CD4-positive, CD25-positive, alpha-beta regulatory T cell (primary cell): ENCODE measurements at regions not wholly inside any gene's neighbourhood (a gene's known extent, or its start where the extent isn't known, plus 50 kb on each side); places are given as distances from the start of the nearest gene placed in this dataset.

Experiments used
- ATAC-seq, 2 donors: fragments of 150-1000 bp; cut with Tn5 transposase; one replicate each; pipeline ENCODE4 v1.10.0; 2021; ENCODE audit warnings: low read depth in 2 of 2, moderate number of reproducible peaks in 2 of 2, moderate library complexity in 1 of 2
- DNase-seq, 3 donors: peaks; one replicate each; pipeline versions ENCODE4 v3.0.0 to v3.0.0-alpha.2; 2012 to 2022; ENCODE audit warnings: mixed read lengths in 1 of 3
- H3K27ac ChIP-seq: one replicate; pipeline ENCODE4 v1.7.0; 2013; ENCODE audit warnings: mild to moderate bottlenecking, low read length; ENCODE audit not compliant: insufficient read depth, poor library complexity, severe bottlenecking
- H3K27me3 ChIP-seq: one replicate; pipeline ENCODE4 v1.7.0; 2013; ENCODE audit warnings: low read length; ENCODE audit not compliant: control insufficient read depth, insufficient read depth
- H3K36me3 ChIP-seq: one replicate; pipeline ENCODE4 v1.7.0; 2013; ENCODE audit warnings: mild to moderate bottlenecking, low read length, moderate library complexity; ENCODE audit not compliant: control insufficient read depth, insufficient read depth
- H3K4me1 ChIP-seq: 2 replicates; pipeline ENCODE4 v1.7.0; 2013; ENCODE audit warnings: mild to moderate bottlenecking, low read length; ENCODE audit not compliant: insufficient read depth, control insufficient read depth, poor library complexity, severe bottlenecking
- H3K4me3 ChIP-seq: one replicate; pipeline ENCODE4 v1.7.0; 2013; ENCODE audit warnings: low read depth, mild to moderate bottlenecking, low read length, moderate library complexity
- H3K9me3 ChIP-seq, 2 experiments: 1 replicate in 1 of 2; 2 replicates in 1 of 2; pipeline ENCODE4 v1.7.0; 2013; ENCODE audit warnings: low read length in 2 of 2, mild to moderate bottlenecking in 1 of 2, moderate library complexity in 1 of 2; ENCODE audit not compliant: control insufficient read depth in 2 of 2
- H3K27ac Mint-ChIP-seq, 3 donors: one replicate each; pipeline ENCODE4 v1.8.0; 2020 to 2022; ENCODE audit warnings: mild to moderate bottlenecking in 3 of 3, mixed read lengths in 3 of 3, moderate library complexity in 2 of 3
- H3K27me3 Mint-ChIP-seq: one replicate; pipeline ENCODE4 v1.8.0; 2022; ENCODE audit warnings: mild to moderate bottlenecking, mixed read lengths
- H3K36me3 Mint-ChIP-seq: one replicate; pipeline ENCODE4 v1.8.0; 2020; ENCODE audit warnings: mixed read lengths
- H3K4me1 Mint-ChIP-seq, 4 donors: one replicate each; pipeline ENCODE4 v1.8.0; 2020 to 2022; ENCODE audit warnings: mixed read lengths in 4 of 4, mild to moderate bottlenecking in 1 of 4
- H3K4me3 Mint-ChIP-seq, 4 donors: one replicate each; pipeline ENCODE4 v1.8.0; 2020 to 2022; ENCODE audit warnings: mild to moderate bottlenecking in 4 of 4, mixed read lengths in 4 of 4, moderate library complexity in 3 of 4
- H3K9me3 Mint-ChIP-seq, 7 donors: one replicate each; pipeline ENCODE4 v1.8.0; 2020 to 2022; ENCODE audit warnings: mixed read lengths in 7 of 7, mild to moderate bottlenecking in 3 of 7, moderate library complexity in 2 of 7

DNA sequence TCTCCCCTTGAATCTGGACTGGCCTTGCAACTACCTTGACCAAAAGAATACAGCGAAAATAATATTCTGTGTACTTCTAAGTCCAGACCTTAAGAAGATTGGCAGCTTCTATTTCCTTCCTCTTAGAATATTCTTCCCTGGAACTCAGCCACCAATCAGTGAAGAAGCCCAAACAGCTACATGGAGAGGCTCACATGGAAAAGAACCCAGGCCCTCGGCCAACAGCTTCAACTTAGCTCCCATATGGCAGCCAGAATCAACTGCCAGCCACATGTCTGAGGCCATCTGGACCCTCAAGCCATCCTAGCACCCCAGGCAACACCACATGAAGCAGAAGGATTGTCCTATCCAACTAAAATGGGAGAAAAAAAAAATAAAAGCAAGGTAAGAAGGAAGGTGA lies 178.8 kb downstream of the IBTK start:
- Histone ChIP-seq H3K36me3 (no peaks in the 10 kb centered on the region), H3K27me3 (no peaks in the 10 kb centered on the region), H3K4me1 (no peaks in the 10 kb centered on the region), H3K27ac (no peak overlapping the region), H3K9me3 (no peaks in the 10 kb centered on the region), H3K4me3 (no peak overlapping the region)
- H3K4me3 Mint-ChIP-seq = no peak overlapping the region
- H3K27ac Mint-ChIP-seq = no peak overlapping the region
- no peaks in the 10 kb centered on the region for H3K4me1 Mint-ChIP-seq
- no peak for DNase-seq
- no peaks in the 10 kb centered on the region for H3K27me3 Mint-ChIP-seq
- H3K9me3 Mint-ChIP-seq = peaks cover 0 to 2% (median 0%) of the 10 kb centered on the region in 7 donors
- H3K36me3 Mint-ChIP-seq = no peaks in the 10 kb centered on the region
- no peak for ATAC-seq

DNA sequence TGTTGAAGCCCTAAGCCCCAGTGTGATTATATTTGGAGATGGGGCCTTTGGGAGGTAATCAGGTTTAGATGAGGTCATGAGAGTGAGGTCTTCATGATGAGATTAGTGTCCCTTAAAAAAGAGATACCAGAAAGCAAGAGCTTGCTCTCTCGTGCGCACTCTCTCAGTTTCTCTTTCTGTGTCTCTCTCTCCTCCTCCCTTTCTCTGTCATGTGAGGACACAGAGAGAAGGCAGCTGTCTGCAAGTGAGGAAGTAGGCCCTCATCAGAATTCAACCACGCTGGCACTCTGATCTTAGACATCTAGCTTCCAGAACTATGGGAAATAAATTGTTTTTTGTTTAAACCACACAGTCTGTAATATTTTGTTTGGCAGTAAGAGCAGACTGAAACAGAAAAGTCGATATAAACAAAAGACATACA lies 180.5 kb downstream of the IBTK start:
- H3K27me3 ChIP-seq = no peaks in the 10 kb centered on the region
- ATAC-seq (no peak), DNase-seq (peak in 1 of 3 donors; percentile 5)
- Mint-ChIP-seq H3K4me3 (no peak overlapping the region), H3K9me3 (peaks cover 0 to 1% (median 0%) of the 10 kb centered on the region in 7 donors), H3K4me1 (no peaks in the 10 kb centered on the region), H3K36me3 (no peaks in the 10 kb centered on the region), H3K27me3 (no peaks in the 10 kb centered on the region), H3K27ac (no peak overlapping the region)
- no peaks in the 10 kb centered on the region for H3K4me1 ChIP-seq
- no peak overlapping the region for H3K4me3 ChIP-seq
- H3K27ac ChIP-seq = no peak overlapping the region
- no peaks in the 10 kb centered on the region for H3K36me3 ChIP-seq
- no peaks in the 10 kb centered on the region for H3K9me3 ChIP-seq

DNA sequence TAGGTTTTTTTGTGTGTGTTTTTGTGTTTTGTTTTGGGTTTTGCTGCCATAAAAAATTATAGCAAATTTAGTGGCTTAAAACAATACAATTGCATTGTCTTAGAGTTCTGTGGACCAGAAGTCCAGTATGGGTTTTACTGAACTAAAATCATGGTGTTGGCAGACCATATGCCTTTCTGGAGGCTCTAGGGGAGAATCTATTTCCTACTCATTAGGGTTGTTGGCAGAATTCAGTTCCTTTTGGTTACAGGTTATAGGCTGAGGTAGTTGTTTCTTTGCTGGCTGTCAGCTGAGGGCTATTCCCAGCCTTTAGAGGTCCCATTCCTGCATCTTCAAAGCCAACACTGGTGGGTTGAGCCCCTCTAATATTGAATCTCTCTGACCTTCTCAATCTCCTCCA lies 181.3 kb downstream of the IBTK start:
- no peaks in the 10 kb centered on the region for H3K9me3 Mint-ChIP-seq
- H3K27me3 ChIP-seq = no peaks in the 10 kb centered on the region
- H3K36me3 ChIP-seq = no peaks in the 10 kb centered on the region
- H3K27ac Mint-ChIP-seq = no peak overlapping the region
- no peaks in the 10 kb centered on the region for H3K27me3 Mint-ChIP-seq
- no peaks in the 10 kb centered on the region for H3K9me3 ChIP-seq
- no peak overlapping the region for H3K4me3 Mint-ChIP-seq
- no peak overlapping the region for H3K27ac ChIP-seq
- no peaks in the 10 kb centered on the region for H3K36me3 Mint-ChIP-seq
- DNase-seq (no peak), ATAC-seq (no peak)
- H3K4me1 ChIP-seq = no peaks in the 10 kb centered on the region
- H3K4me3 ChIP-seq = no peak overlapping the region
- no peaks in the 10 kb centered on the region for H3K4me1 Mint-ChIP-seq

DNA sequence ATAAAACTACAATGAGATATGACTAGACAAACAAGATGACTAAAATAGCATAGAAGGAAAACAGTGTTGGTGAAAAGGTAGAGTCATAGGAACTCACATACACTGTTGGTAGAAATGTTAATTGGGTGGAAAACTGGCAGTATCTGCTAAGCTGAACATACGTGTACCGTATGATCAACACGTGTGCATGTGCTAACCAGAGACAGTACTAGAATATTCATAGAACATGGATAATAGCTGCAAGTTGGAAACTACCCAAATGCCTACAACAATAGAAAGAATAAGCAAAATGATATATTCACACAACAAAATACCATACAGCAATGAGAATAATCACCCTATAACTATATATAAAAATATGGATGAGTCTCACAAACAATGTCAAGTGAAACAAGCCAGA lies 184.0 kb downstream of the IBTK start:
- Mint-ChIP-seq H3K27me3 (no peaks in the 10 kb centered on the region), H3K9me3 (no peaks in the 10 kb centered on the region), H3K36me3 (no peaks in the 10 kb centered on the region), H3K27ac (no peak overlapping the region), H3K4me3 (no peak overlapping the region), H3K4me1 (no peaks in the 10 kb centered on the region)
- ATAC-seq (no peak), DNase-seq (no peak)
- no peaks in the 10 kb centered on the region for H3K4me1 ChIP-seq
- no peaks in the 10 kb centered on the region for H3K36me3 ChIP-seq
- H3K27me3 ChIP-seq = no peaks in the 10 kb centered on the region
- H3K27ac ChIP-seq = no peak overlapping the region
- H3K9me3 ChIP-seq = no peaks in the 10 kb centered on the region
- no peak overlapping the region for H3K4me3 ChIP-seq

DNA sequence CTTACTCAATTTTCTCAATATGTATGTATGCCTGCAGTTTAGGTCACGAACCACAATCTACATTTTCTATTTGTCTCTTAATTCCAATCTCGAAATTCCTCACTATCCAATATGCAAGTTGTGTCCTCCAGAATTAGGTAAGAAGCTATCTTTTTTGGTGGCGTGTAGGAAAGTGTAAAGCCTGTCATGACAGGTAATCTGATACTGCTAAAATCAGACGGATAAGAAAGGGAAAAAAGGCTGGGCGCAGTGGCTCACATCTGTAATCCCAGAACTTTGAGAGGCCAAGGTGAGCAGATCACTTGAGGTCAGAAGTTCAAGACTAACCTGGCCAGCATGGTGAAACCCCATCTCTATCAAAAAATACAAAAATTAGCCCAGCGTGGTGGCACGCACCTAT lies 185.3 kb downstream of the IBTK start:
- no peak for DNase-seq
- no peaks in the 10 kb centered on the region for H3K9me3 Mint-ChIP-seq
- no peak overlapping the region for H3K27ac Mint-ChIP-seq

DNA sequence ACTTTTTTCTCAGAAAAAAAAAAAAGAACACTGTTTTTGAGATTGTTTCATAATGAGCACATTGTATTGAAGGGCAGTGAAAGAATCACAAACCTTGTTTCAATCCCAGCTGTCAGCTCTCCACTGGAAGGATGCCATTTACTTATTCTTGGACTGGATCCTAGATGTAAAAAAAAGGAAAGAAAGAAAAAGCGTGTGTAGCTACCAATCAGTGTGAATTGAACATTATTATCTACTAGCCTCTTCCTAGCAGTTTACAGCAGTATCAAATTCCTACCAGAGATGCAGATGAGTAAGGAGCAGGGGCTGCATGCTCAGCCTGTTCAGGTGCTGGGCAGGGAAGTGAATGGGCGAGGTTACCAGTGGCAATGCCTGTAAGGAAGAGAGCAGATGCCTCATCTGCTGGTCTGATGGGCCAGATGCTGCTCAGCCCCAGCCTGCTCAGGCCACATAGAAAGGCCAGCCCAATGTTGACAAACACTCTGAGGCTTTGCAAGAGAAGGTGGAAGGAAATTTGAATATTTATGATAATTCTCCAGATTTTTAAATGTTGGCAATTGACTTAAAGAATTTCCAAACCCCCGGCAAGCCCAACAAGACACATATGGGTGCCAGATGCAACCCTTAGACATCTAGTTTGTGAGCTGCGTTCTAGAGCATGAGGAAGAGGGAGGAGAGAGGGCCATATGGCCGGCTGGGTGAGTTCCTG lies 189.5 kb downstream of the IBTK start:
- Mint-ChIP-seq H3K9me3 (peaks cover 0 to 4% (median 0%) of the 10 kb centered on the region in 7 donors), H3K4me3 (no peak overlapping the region), H3K27ac (no peak overlapping the region), H3K27me3 (peaks cover 5% of the 10 kb centered on the region), H3K36me3 (no peaks in the 10 kb centered on the region), H3K4me1 (no peaks in the 10 kb centered on the region)
- Histone ChIP-seq H3K27ac (no peak overlapping the region), H3K27me3 (no peaks in the 10 kb centered on the region), H3K9me3 (no peaks in the 10 kb centered on the region), H3K4me3 (no peak overlapping the region), H3K36me3 (no peaks in the 10 kb centered on the region), H3K4me1 (no peaks in the 10 kb centered on the region)
- DNase-seq (no peak), ATAC-seq (no peak)

More for the DNA sequence above, 185.3 kb downstream of the IBTK start:
- Histone ChIP-seq H3K27me3 (no peaks in the 10 kb centered on the region), H3K36me3 (no peaks in the 10 kb centered on the region), H3K9me3 (no peaks in the 10 kb centered on the region), H3K4me3 (no peak overlapping the region), H3K4me1 (no peaks in the 10 kb centered on the region), H3K27ac (no peak overlapping the region)
- H3K36me3 Mint-ChIP-seq = no peaks in the 10 kb centered on the region
- no peaks in the 10 kb centered on the region for H3K27me3 Mint-ChIP-seq
- H3K4me1 Mint-ChIP-seq = no peaks in the 10 kb centered on the region
- H3K4me3 Mint-ChIP-seq = no peak overlapping the region
- no peak for ATAC-seq

DNA sequence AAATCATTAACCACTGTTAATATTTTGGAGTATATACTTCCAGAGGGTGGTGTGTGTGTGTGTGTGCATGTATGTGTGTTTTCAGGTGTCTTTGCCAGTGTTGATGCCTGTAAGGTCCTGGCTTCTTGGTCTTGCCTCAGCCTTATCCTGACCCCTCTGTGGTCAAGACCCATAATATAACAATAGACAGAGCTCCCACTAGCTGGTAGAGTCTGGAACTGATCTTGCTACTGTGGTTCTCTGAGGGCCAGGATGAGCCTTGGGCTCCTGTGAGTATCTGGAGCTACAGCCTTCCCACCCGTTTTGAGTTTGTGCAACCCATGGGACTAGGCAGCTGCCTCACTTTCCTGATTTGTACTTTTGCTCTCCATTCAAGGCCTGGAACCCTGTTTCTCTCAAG lies 191.0 kb downstream of the IBTK start:
- H3K4me3 Mint-ChIP-seq = no peak overlapping the region
- ATAC-seq = no peak
- Histone ChIP-seq H3K4me1 (no peaks in the 10 kb centered on the region), H3K27me3 (no peaks in the 10 kb centered on the region), H3K4me3 (no peak overlapping the region), H3K36me3 (no peaks in the 10 kb centered on the region), H3K27ac (no peak overlapping the region), H3K9me3 (no peaks in the 10 kb centered on the region)
- no peaks in the 10 kb centered on the region for H3K4me1 Mint-ChIP-seq
- H3K27me3 Mint-ChIP-seq = peaks cover 5% of the 10 kb centered on the region
- peaks cover 0 to 5% (median 0%) of the 10 kb centered on the region in 7 donors for H3K9me3 Mint-ChIP-seq
- H3K36me3 Mint-ChIP-seq = no peaks in the 10 kb centered on the region
- no peak for DNase-seq
- H3K27ac Mint-ChIP-seq = no peak overlapping the region

DNA sequence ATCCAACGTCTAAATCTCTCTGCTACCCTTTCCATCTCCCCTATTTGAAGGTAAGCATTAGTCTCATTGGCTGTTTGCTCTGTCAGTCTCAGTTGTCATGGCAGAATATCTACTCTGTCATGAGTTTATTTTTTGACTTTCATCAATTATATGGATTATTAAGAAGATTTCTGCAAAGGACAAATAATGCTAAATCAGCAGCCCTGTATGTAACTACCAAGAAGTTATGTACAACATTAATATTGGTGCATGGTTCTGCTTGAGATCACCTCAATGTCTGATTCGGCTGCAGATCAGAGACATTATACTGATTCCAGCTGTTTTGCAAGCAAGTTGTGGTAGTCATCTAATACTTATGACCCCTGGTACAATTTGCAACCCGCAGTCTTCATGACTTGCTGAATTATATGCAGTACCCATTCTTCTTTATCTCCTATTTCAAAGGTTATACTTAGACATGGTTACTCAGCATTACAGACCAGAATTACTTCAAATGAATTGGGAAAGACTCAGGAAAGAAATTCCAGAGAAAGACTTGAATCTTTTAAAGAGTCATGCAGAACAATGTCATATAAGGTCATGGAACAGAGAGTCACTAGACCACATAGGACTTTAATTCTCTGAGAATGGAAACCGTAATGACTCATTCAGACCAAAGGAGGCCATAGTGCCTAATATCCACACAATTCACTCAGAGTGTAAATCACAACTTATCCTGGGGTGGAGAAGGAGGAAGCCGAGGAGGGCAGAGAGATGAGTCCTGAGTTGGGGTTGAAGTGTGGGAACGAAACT lies 201.4 kb downstream of the IBTK start:
- Mint-ChIP-seq H3K4me1 (no peaks in the 10 kb centered on the region), H3K9me3 (no peaks in the 10 kb centered on the region), H3K4me3 (no peak overlapping the region), H3K27ac (no peak overlapping the region), H3K27me3 (no peaks in the 10 kb centered on the region), H3K36me3 (no peaks in the 10 kb centered on the region)
- Histone ChIP-seq H3K4me3 (no peak overlapping the region), H3K4me1 (no peaks in the 10 kb centered on the region), H3K27me3 (no peaks in the 10 kb centered on the region), H3K9me3 (no peaks in the 10 kb centered on the region), H3K36me3 (no peaks in the 10 kb centered on the region), H3K27ac (no peak overlapping the region)
- no peak for DNase-seq
- no peak for ATAC-seq
